K562 (cell line): ENCODE measurements at regions not wholly inside any gene's neighbourhood (a gene's known extent, or its start where the extent isn't known, plus 50 kb on each side); places are given as distances from the start of the nearest gene placed in this dataset.

Source experiments
- ATAC-seq: fragments of 200-7000 bp; cut with Tn5 transposase; 3 replicates; pipeline ENCODE4 v1.9.1; 2020; ENCODE audit warnings: moderate library complexity
- BruUV-seq: library from RNA; stranded (reverse); fragments of 400-500 nt; replicated peaks from 2 replicates; lab custom pipeline; 2021; lab: Mats Ljungman, UMichigan
- CTCF ChIA-PET: fragments of 300-600 bp; formaldehyde crosslinking; extraction: SDS; loops from one replicate; lab custom pipeline; 2021; ENCODE audit warnings: low intra/inter-chr PET ratio; lab: Yijun Ruan, JAX
- POLR2A ChIA-PET: fragments of 300-600, 350-650 bp; sonication (Branson Sonifier 250); formaldehyde crosslinking; extraction: SDS; loops from one replicate; lab custom pipeline; 2021; ENCODE audit warnings: antibody characterized with exemption, inconsistent platforms; lab: Yijun Ruan, JAX
- DNase-seq, 4 experiments: peaks; one replicate each; pipeline versions ENCODE4 v3.0.0 to v3.0.0-alpha.2; 2011 to 2018; ENCODE audit warnings: low spot score in 3 of 4, mixed read lengths in 3 of 4; ENCODE audit errors: extremely low read depth in 1 of 4
- FAIRE-seq: peaks from 2 replicates; lab custom pipeline; 2011; peaks lifted over from hg19 to GRCh38; lab: Jason Lieb, UNC
- H2AFZ ChIP-seq: 2 replicates; pipeline ENCODE4 v1.6.0; 2011; ENCODE audit warnings: low read depth, low read length, control low read depth, inconsistent platforms
- H3K27ac ChIP-seq: fragments of 200-600 bp; 3 replicates; pipeline ENCODE4 v1.8.0; 2011; ENCODE audit warnings: low read depth, mild to moderate bottlenecking, control low read depth, inconsistent platforms, low read length, moderate library complexity, mixed read lengths; ENCODE audit errors: extremely low read depth
- H3K27me3 ChIP-seq, 2 experiments: fragments of 300-600 bp in 1 of 2; 2 replicates in 1 of 2; 3 replicates in 1 of 2; pipeline versions ENCODE4 v1.6.0 to v1.8.0; 2011; ENCODE audit warnings: inconsistent platforms in 2 of 2, low read length in 2 of 2, mild to moderate bottlenecking in 1 of 2, mixed read lengths in 1 of 2, moderate library complexity in 1 of 2; ENCODE audit not compliant: control insufficient read depth in 2 of 2, insufficient read depth in 2 of 2
- H3K36me3 ChIP-seq: fragments of 300-600 bp; 3 replicates; pipeline ENCODE4 v1.8.0; 2011; ENCODE audit warnings: mild to moderate bottlenecking, low read length, inconsistent platforms; ENCODE audit not compliant: control insufficient read depth, insufficient read depth
- H3K4me1 ChIP-seq, 2 experiments: fragments of 200-600 bp in 1 of 2; replicated peaks in 1 of 2; 2 replicates in 1 of 2; 3 replicates in 1 of 2; pipeline versions ENCODE4 v1.5.1 to v1.8.0; 2011; ENCODE audit warnings: inconsistent platforms in 2 of 2, low read length in 2 of 2, mild to moderate bottlenecking in 1 of 2, mixed read lengths in 1 of 2, moderate library complexity in 1 of 2; ENCODE audit not compliant: control insufficient read depth in 2 of 2, insufficient read depth in 2 of 2
- H3K4me2 ChIP-seq: 2 replicates; pipeline ENCODE4 v1.6.1; 2011; ENCODE audit warnings: low read length, control low read depth, inconsistent platforms, mixed read lengths; ENCODE audit not compliant: insufficient read depth
- H3K4me3 ChIP-seq: fragments of 200-600 bp; sonication (generic), shearing (Covaris generic); 2 replicates; pipeline ENCODE4 v1.5.1; 2016; ENCODE audit warnings: control low read depth, inconsistent platforms
- H3K79me2 ChIP-seq: fragments of 200-600 bp; 3 replicates; pipeline ENCODE4 v1.8.0; 2011; ENCODE audit warnings: low read length, inconsistent platforms; ENCODE audit not compliant: control insufficient read depth, insufficient read depth
- H3K9ac ChIP-seq, 2 experiments: 2 replicates each; pipeline versions ENCODE4 v1.6.0 to v1.6.1; 2011; ENCODE audit warnings: low read depth in 2 of 2, low read length in 2 of 2, control low read depth in 1 of 2, inconsistent platforms in 1 of 2, mild to moderate bottlenecking in 1 of 2, mixed read lengths in 1 of 2; ENCODE audit not compliant: insufficient read depth in 1 of 2
- H3K9me1 ChIP-seq: one replicate; pipeline ENCODE4 v1.6.0; 2011; ENCODE audit warnings: inconsistent platforms, mild to moderate bottlenecking, low read length, moderate library complexity; ENCODE audit not compliant: control insufficient read depth, insufficient read depth
- H3K9me3 ChIP-seq: replicated peaks from 2 replicates; pipeline ENCODE4 v1.5.1; 2011; ENCODE audit warnings: low read depth, low read length, inconsistent platforms; ENCODE audit not compliant: control insufficient read depth, insufficient read depth
- H4K20me1 ChIP-seq: replicated peaks from 2 replicates; pipeline ENCODE4 v1.6.1; 2011; ENCODE audit warnings: low read length, inconsistent platforms, mixed read lengths; ENCODE audit not compliant: control insufficient read depth, insufficient read depth
- CBFA2T2 ChIP-seq: fragments of 450-650 bp; conservative IDR thresholded peaks from 2 replicates; pipeline ENCODE4 v1.6.1; 2017; ENCODE audit warnings: mild to moderate bottlenecking
- HCFC1 ChIP-seq: IDR thresholded peaks from 2 replicates; pipeline ENCODE4 v1.6.1; 2012; ENCODE audit warnings: low read depth, low read length, improper control_type of control experiment
- MAFK ChIP-seq: IDR thresholded peaks from 2 replicates; pipeline ENCODE4 v1.6.1; 2011; ENCODE audit warnings: low read length, improper control_type of control experiment
- NELFE ChIP-seq: IDR thresholded peaks from 2 replicates; pipeline ENCODE4 v1.6.1; 2011; ENCODE audit warnings: mild to moderate bottlenecking; ENCODE audit not compliant: insufficient read depth, insufficient read length
- NR2F6 ChIP-seq: fragments of 450-650 bp; formaldehyde crosslinking; IDR thresholded peaks from 2 replicates; pipeline ENCODE4 v1.4.0; 2020; ENCODE audit warnings: mild to moderate bottlenecking
- RNF2 ChIP-seq: sonication (generic); IDR thresholded peaks from 2 replicates; pipeline ENCODE4 v1.6.1; 2016
- SMC3 ChIP-seq: conservative IDR thresholded peaks from 2 replicates; pipeline ENCODE4 v1.6.1; 2011; ENCODE audit warnings: low read depth, low read length, improper control_type of control experiment; ENCODE audit not compliant: insufficient read depth
- SOX6 ChIP-seq: fragments of 450-650 bp; IDR thresholded peaks from 2 replicates; pipeline ENCODE4 v1.6.1; 2014; ENCODE audit warnings: mild to moderate bottlenecking
- SRSF1 ChIP-seq: fragments of 200-400 bp; formaldehyde crosslinking; IDR thresholded peaks from 2 replicates; pipeline ENCODE4 v1.6.1; 2017; ENCODE audit warnings: mild to moderate bottlenecking, low read depth, low read length, moderate library complexity
- ZBTB17 ChIP-seq: fragments of 450-650 bp; formaldehyde crosslinking; IDR thresholded peaks from 2 replicates; pipeline ENCODE4 v1.4.0; 2020; ENCODE audit warnings: mild to moderate bottlenecking
- ZBTB9 ChIP-seq: fragments of 450-650 bp; formaldehyde crosslinking; IDR thresholded peaks from 2 replicates; pipeline ENCODE4 v1.4.0; 2020; ENCODE audit warnings: mild to moderate bottlenecking, moderate library complexity
- ZNF518B ChIP-seq: fragments of 250-450 bp; sonication (Bioruptor Pico); IDR thresholded peaks from 2 replicates; pipeline ENCODE4 v1.5.0; 2021; ENCODE audit warnings: mild to moderate bottlenecking, moderate library complexity
- ZSCAN29 ChIP-seq: fragments of 450-650 bp; IDR thresholded peaks from 2 replicates; pipeline ENCODE4 v1.6.1; 2017
- WGBS: fragments of 100-300 bp; shearing (Covaris generic); methylation state at CpG from one replicate; pipeline ENCODE4 v1.1.6; 2016; ENCODE audit warnings: low coverage, mixed read lengths; ENCODE audit not compliant: insufficient coverage; ENCODE audit errors: missing lambda C conversion rate; 5-methylcytosine and 5-hydroxymethylcytosine counted together
- in situ Hi-C: fragments of 300-500 bp; cut with MboI; formaldehyde crosslinking; loops from 4 replicates; pipeline ENCODE4 v1.15.0; 2018; ENCODE audit warnings: inconsistent platforms, mixed read lengths
- intact Hi-C: fragments of 100-400 bp; cut with micrococcal nuclease; formaldehyde crosslinking; loops from 2 replicates; pipeline ENCODE4 v1.14.2; 2022
- TF ChIP-seq, protein P1 (sequence below): fragments of 450-650 bp; IDR thresholded peaks from 2 replicates; pipeline ENCODE4 v1.7.1; 2018; ENCODE audit warnings: mild to moderate bottlenecking, low read depth; ENCODE audit not compliant: partially characterized antibody
- TF ChIP-seq, protein P2 (sequence below), 2 experiments: fragments of 450-650 bp; IDR thresholded peaks; 2 replicates each; pipeline ENCODE4 v1.6.1; 2016

GRCh38 chr1:187310038-187310631 is 481.4 kb downstream of the PLA2G4A start:
- in situ Hi-C loops (no loop called here), intact Hi-C loops (no loop called here)
- Histone ChIP-seq H3K27me3 (no peaks in the 10 kb centered on the region), H3K9me3 (no peaks in the 10 kb centered on the region), H4K20me1 (no peaks in the 10 kb centered on the region), H3K4me3 (no peak overlapping the region), H3K27ac (no peak overlapping the region), H3K4me2 (no peak overlapping the region), H3K9me1 (no peaks in the 10 kb centered on the region), H3K4me1 (no peaks in the 10 kb centered on the region), H3K79me2 (no peaks in the 10 kb centered on the region), H2AFZ (no peak overlapping the region), H3K9ac (no peak overlapping the region), H3K36me3 (no peaks in the 10 kb centered on the region)
- POLR2A ChIA-PET: no interaction called here
- WGBS: 4% methylated on average over 3 of the region's 3 CpGs
- BruUV-seq: no TSS peak
- CTCF ChIA-PET: no interaction called here
- no peak for ATAC-seq
- no peak for DNase-seq
- no peak for FAIRE-seq
- TF ChIP-seq ZNF518B (CRISPR knock-in tag) (no peak), SOX6 (no peak), RNF2 (no peak), ZBTB17 (CRISPR knock-in tag) (no peak), SRSF1 (no peak), HCFC1 (no peak), NR2F6 (no peak), ZBTB9 (no peak), MAFK (no peak), ZSCAN29 (no peak), CBFA2T2 (no peak), SMC3 (no peak), NELFE (no peak)
- TF ChIP-seq, protein P1, sequence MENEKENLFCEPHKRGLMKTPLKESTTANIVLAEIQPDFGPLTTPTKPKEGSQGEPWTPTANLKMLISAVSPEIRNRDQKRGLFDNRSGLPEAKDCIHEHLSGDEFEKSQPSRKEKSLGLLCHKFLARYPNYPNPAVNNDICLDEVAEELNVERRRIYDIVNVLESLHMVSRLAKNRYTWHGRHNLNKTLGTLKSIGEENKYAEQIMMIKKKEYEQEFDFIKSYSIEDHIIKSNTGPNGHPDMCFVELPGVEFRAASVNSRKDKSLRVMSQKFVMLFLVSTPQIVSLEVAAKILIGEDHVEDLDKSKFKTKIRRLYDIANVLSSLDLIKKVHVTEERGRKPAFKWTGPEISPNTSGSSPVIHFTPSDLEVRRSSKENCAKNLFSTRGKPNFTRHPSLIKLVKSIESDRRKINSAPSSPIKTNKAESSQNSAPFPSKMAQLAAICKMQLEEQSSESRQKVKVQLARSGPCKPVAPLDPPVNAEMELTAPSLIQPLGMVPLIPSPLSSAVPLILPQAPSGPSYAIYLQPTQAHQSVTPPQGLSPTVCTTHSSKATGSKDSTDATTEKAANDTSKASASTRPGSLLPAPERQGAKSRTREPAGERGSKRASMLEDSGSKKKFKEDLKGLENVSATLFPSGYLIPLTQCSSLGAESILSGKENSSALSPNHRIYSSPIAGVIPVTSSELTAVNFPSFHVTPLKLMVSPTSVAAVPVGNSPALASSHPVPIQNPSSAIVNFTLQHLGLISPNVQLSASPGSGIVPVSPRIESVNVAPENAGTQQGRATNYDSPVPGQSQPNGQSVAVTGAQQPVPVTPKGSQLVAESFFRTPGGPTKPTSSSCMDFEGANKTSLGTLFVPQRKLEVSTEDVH: no peak
- TF ChIP-seq, protein P2, sequence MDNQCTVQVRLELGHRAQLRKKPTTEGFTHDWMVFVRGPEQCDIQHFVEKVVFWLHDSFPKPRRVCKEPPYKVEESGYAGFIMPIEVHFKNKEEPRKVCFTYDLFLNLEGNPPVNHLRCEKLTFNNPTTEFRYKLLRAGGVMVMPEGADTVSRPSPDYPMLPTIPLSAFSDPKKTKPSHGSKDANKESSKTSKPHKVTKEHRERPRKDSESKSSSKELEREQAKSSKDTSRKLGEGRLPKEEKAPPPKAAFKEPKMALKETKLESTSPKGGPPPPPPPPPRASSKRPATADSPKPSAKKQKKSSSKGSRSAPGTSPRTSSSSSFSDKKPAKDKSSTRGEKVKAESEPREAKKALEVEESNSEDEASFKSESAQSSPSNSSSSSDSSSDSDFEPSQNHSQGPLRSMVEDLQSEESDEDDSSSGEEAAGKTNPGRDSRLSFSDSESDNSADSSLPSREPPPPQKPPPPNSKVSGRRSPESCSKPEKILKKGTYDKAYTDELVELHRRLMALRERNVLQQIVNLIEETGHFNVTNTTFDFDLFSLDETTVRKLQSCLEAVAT (IDR thresholded peaks at IDR 0.05): no peak
